NCI-H526 (cell line): ENCODE measurements at regions not wholly inside any gene's neighbourhood (a gene's known extent, or its start where the extent isn't known, plus 50 kb on each side); places are given as distances from the start of the nearest gene placed in this dataset.

Source experiments
- DNase-seq, 2 experiments: peaks; one replicate each; lab custom pipeline; 2025; lab: John Stamatoyannopoulos, UW

GRCh38 chr7:131610007-131610406, 53.6 kb upstream of the PODXL start:
- DNase-seq = no peak

GRCh38 chr7:131608116-131608500, 51.7 kb upstream of the PODXL start:
- DNase-seq = no peak

- DNase-seq = no peak
Observed at GRCh38 chr7:131607291-131608115, 51.1 kb upstream of the PODXL start.

- peak in 1 of 2 experiments; percentile 37 for DNase-seq
Observed at GRCh38 chr7:131606346-131607290, 50.2 kb upstream of the PODXL start.
